Naive thymus-derived CD4-positive, alpha-beta T cell (primary cell): ENCODE measurements at regions not wholly inside any gene's neighbourhood (a gene's known extent, or its start where the extent isn't known, plus 50 kb on each side); places are given as distances from the start of the nearest gene placed in this dataset.

ENCODE experiments used
- ATAC-seq: fragments of 150-1000 bp; cut with Tn5 transposase; 2 replicates; pipeline ENCODE4 v1.10.0; 2021; ENCODE audit warnings: mild to moderate bottlenecking, moderate library complexity
- CTCF ChIA-PET: fragments of 350-600 bp; sonication (Branson Sonifier 250); formaldehyde crosslinking; loops from one replicate; lab custom pipeline; 2021; ENCODE audit warnings: antibody characterized with exemption; lab: Charles Lee
- POLR2A ChIA-PET: fragments of 350-600 bp; sonication (Branson Sonifier 250); formaldehyde crosslinking; loops from one replicate; lab custom pipeline; 2021; ENCODE audit warnings: antibody characterized with exemption, inconsistent platforms; lab: Charles Lee
- DNase-seq, 9 donors: peaks; one replicate each; pipeline versions ENCODE4 v3.0.0 to v3.0.0-alpha.2; 2020 to 2022; ENCODE audit warnings: mixed read lengths in 1 of 9
- H3K27ac ChIP-seq: one replicate; pipeline ENCODE4 v1.7.0; 2013; ENCODE audit warnings: mild to moderate bottlenecking, low read depth, low read length, moderate library complexity
- H3K27me3 ChIP-seq, 2 donors: one replicate each; pipeline ENCODE4 v1.7.0; 2013; ENCODE audit warnings: low read length in 2 of 2, mild to moderate bottlenecking in 2 of 2, moderate library complexity in 2 of 2; ENCODE audit not compliant: control insufficient read depth in 2 of 2, insufficient read depth in 2 of 2
- H3K36me3 ChIP-seq, 3 experiments: 1 replicate in 2 of 3; 2 replicates in 1 of 3; pipeline ENCODE4 v1.7.0; 2013; ENCODE audit warnings: low read length in 3 of 3, mild to moderate bottlenecking in 3 of 3, moderate library complexity in 1 of 3; ENCODE audit not compliant: insufficient read depth in 3 of 3, control insufficient read depth in 2 of 3
- H3K4me1 ChIP-seq, 2 donors: one replicate each; pipeline ENCODE4 v1.7.0; 2013; ENCODE audit warnings: low read length in 2 of 2, mild to moderate bottlenecking in 2 of 2, moderate library complexity in 1 of 2; ENCODE audit not compliant: control insufficient read depth in 2 of 2, insufficient read depth in 2 of 2
- H3K4me3 ChIP-seq: 2 replicates; pipeline ENCODE4 v1.7.0; 2013; ENCODE audit warnings: mild to moderate bottlenecking, low read length
- H3K9me3 ChIP-seq, 3 experiments: 1 replicate in 2 of 3; 2 replicates in 1 of 3; pipeline ENCODE4 v1.7.0; 2013; ENCODE audit warnings: low read length in 3 of 3; ENCODE audit not compliant: control insufficient read depth in 2 of 3
- H3K27ac Mint-ChIP-seq, 9 donors: one replicate each; pipeline ENCODE4 v1.8.0; 2020 to 2022; ENCODE audit warnings: mixed read lengths in 9 of 9, mild to moderate bottlenecking in 8 of 9, moderate library complexity in 5 of 9, inconsistent platforms in 2 of 9
- H3K27me3 Mint-ChIP-seq, 5 donors: one replicate each; pipeline ENCODE4 v1.8.0; 2021 to 2022; ENCODE audit warnings: mixed read lengths in 5 of 5, mild to moderate bottlenecking in 1 of 5
- H3K36me3 Mint-ChIP-seq, 5 donors: one replicate each; pipeline ENCODE4 v1.8.0; 2020 to 2022; ENCODE audit warnings: mixed read lengths in 5 of 5, mild to moderate bottlenecking in 3 of 5, inconsistent platforms in 1 of 5
- H3K4me1 Mint-ChIP-seq, 7 donors: one replicate each; pipeline ENCODE4 v1.8.0; 2020 to 2022; ENCODE audit warnings: mixed read lengths in 7 of 7, mild to moderate bottlenecking in 3 of 7, inconsistent platforms in 1 of 7
- H3K4me3 Mint-ChIP-seq, 10 donors: one replicate each; pipeline ENCODE4 v1.8.0; 2020 to 2022; ENCODE audit warnings: mild to moderate bottlenecking in 10 of 10, mixed read lengths in 10 of 10, moderate library complexity in 6 of 10, inconsistent platforms in 2 of 10
- H3K9me3 Mint-ChIP-seq, 11 donors: one replicate each; pipeline ENCODE4 v1.8.0; 2020 to 2022; ENCODE audit warnings: mixed read lengths in 11 of 11, mild to moderate bottlenecking in 4 of 11, inconsistent platforms in 1 of 11, moderate library complexity in 1 of 11
- intact Hi-C, 2 donors: fragments of 100-400 bp; cut with micrococcal nuclease; formaldehyde crosslinking; loops; one replicate each; pipeline ENCODE4 v1.15.1; 2023

- no peaks in the 10 kb centered on the region for H3K4me1 Mint-ChIP-seq
- no peaks in the 10 kb centered on the region for H3K36me3 ChIP-seq
- H3K27me3 ChIP-seq: no peaks in the 10 kb centered on the region
- DNase-seq (no peak), ATAC-seq (no peak)
- no peak overlapping the region for H3K27ac ChIP-seq
- H3K4me1 ChIP-seq: no peaks in the 10 kb centered on the region
- peaks cover 0 to 11% (median 0%) of the 10 kb centered on the region in 11 donors for H3K9me3 Mint-ChIP-seq
- peaks cover 0 to 3% (median 0%) of the 10 kb centered on the region in 5 donors for H3K27me3 Mint-ChIP-seq
- POLR2A ChIA-PET: no interaction called here
- H3K36me3 Mint-ChIP-seq: no peaks in the 10 kb centered on the region
- no peak overlapping the region for H3K4me3 ChIP-seq
- no peaks in the 10 kb centered on the region for H3K9me3 ChIP-seq
- H3K27ac Mint-ChIP-seq: no peak overlapping the region
- H3K4me3 Mint-ChIP-seq: no peak overlapping the region
- CTCF ChIA-PET: no interaction called here
- intact Hi-C loops: no loop called here
These were observed 103.2 kb upstream of the DTNA start for GRCh38 chr18:34606851-34607250.

- H3K27ac ChIP-seq: no peak overlapping the region
- CTCF ChIA-PET: no interaction called here
- peaks cover 0 to 11% (median 0%) of the 10 kb centered on the region in 11 donors for H3K9me3 Mint-ChIP-seq
- no peaks in the 10 kb centered on the region for H3K4me1 Mint-ChIP-seq
- no peak overlapping the region for H3K4me3 Mint-ChIP-seq
- no peak overlapping the region for H3K27ac Mint-ChIP-seq
- no peaks in the 10 kb centered on the region for H3K36me3 Mint-ChIP-seq
- H3K4me3 ChIP-seq: no peak overlapping the region
- H3K27me3 ChIP-seq: no peaks in the 10 kb centered on the region
- intact Hi-C loops: no loop called here
- no peak for ATAC-seq
- no peak for DNase-seq
- no peaks in the 10 kb centered on the region for H3K4me1 ChIP-seq
- POLR2A ChIA-PET: no interaction called here
- no peaks in the 10 kb centered on the region for H3K36me3 ChIP-seq
- H3K9me3 ChIP-seq: no peaks in the 10 kb centered on the region
- H3K27me3 Mint-ChIP-seq: peaks cover 0 to 5% (median 0%) of the 10 kb centered on the region in 5 donors
These were observed 102.0 kb upstream of the DTNA start for GRCh38 chr18:34608064-34608463.

GRCh38 chr18:34609986-34610648, 100.0 kb upstream of the DTNA start:
- ChIA-PET POLR2A (no interaction called here), CTCF (no interaction called here)
- DNase-seq (no peak), ATAC-seq (no peak)
- Histone ChIP-seq H3K27ac (no peak overlapping the region), H3K27me3 (no peaks in the 10 kb centered on the region), H3K36me3 (no peaks in the 10 kb centered on the region), H3K9me3 (no peaks in the 10 kb centered on the region), H3K4me3 (no peak overlapping the region), H3K4me1 (no peaks in the 10 kb centered on the region)
- intact Hi-C loops: no loop called here
- Mint-ChIP-seq H3K4me3 (no peak overlapping the region), H3K9me3 (peaks cover 0 to 16% (median 4%) of the 10 kb centered on the region in 11 donors), H3K36me3 (no peaks in the 10 kb centered on the region), H3K27ac (no peak overlapping the region), H3K4me1 (no peaks in the 10 kb centered on the region), H3K27me3 (peaks cover 0 to 5% (median 0%) of the 10 kb centered on the region in 5 donors)

GRCh38 chr18:34611904-34612303, 98.2 kb upstream of the DTNA start:
- Mint-ChIP-seq H3K27ac (no peak overlapping the region), H3K9me3 (peaks cover 4 to 13% (median 7%) of the 10 kb centered on the region in 11 donors), H3K4me3 (no peak overlapping the region), H3K4me1 (no peaks in the 10 kb centered on the region), H3K27me3 (peaks cover 0 to 5% (median 0%) of the 10 kb centered on the region in 5 donors), H3K36me3 (no peaks in the 10 kb centered on the region)
- Histone ChIP-seq H3K9me3 (no peaks in the 10 kb centered on the region), H3K36me3 (no peaks in the 10 kb centered on the region), H3K27me3 (no peaks in the 10 kb centered on the region), H3K4me1 (no peaks in the 10 kb centered on the region), H3K27ac (no peak overlapping the region), H3K4me3 (no peak overlapping the region)
- ATAC-seq: no peak
- POLR2A ChIA-PET: no interaction called here
- intact Hi-C loops: no loop called here
- no peak for DNase-seq
- CTCF ChIA-PET: no interaction called here

- H3K4me1 Mint-ChIP-seq: no peaks in the 10 kb centered on the region
These were observed 89.7 kb upstream of the DTNA start for GRCh38 chr18:34620258-34620861.

GRCh38 chr18:34623557-34623956, 86.5 kb upstream of the DTNA start:
- ATAC-seq (no peak), DNase-seq (no peak)
- ChIA-PET CTCF (no interaction called here), POLR2A (no interaction called here)
- intact Hi-C loops: no loop called here
- no peak overlapping the region for H3K27ac Mint-ChIP-seq
- Histone ChIP-seq H3K9me3 (no peaks in the 10 kb centered on the region), H3K4me3 (no peak overlapping the region), H3K36me3 (no peaks in the 10 kb centered on the region), H3K27me3 (no peaks in the 10 kb centered on the region), H3K27ac (no peak overlapping the region), H3K4me1 (no peaks in the 10 kb centered on the region)
- peaks cover 0 to 20% (median 7%) of the 10 kb centered on the region in 11 donors for H3K9me3 Mint-ChIP-seq
- peaks cover 0 to 4% (median 0%) of the 10 kb centered on the region in 5 donors for H3K27me3 Mint-ChIP-seq
- no peaks in the 10 kb centered on the region for H3K4me1 Mint-ChIP-seq
- H3K4me3 Mint-ChIP-seq: no peak overlapping the region
- no peaks in the 10 kb centered on the region for H3K36me3 Mint-ChIP-seq

More at GRCh38 chr18:34620258-34620861, 89.7 kb upstream of the DTNA start:
- CTCF ChIA-PET: no interaction called here
- Mint-ChIP-seq H3K36me3 (no peaks in the 10 kb centered on the region), H3K27ac (no peak overlapping the region), H3K27me3 (peaks cover 0 to under 1% (median 0%) of the 10 kb centered on the region in 5 donors), H3K9me3 (peaks cover 4 to 22% (median 8%) of the 10 kb centered on the region in 11 donors), H3K4me3 (no peak overlapping the region)
- ATAC-seq (no peak), DNase-seq (no peak)
- Histone ChIP-seq H3K4me3 (no peak overlapping the region), H3K9me3 (no peaks in the 10 kb centered on the region), H3K27me3 (no peaks in the 10 kb centered on the region), H3K27ac (no peak overlapping the region), H3K4me1 (no peaks in the 10 kb centered on the region), H3K36me3 (no peaks in the 10 kb centered on the region)
- POLR2A ChIA-PET: no interaction called here
- intact Hi-C loops: no loop called here

GRCh38 chr18:34624551-34624950, 85.5 kb upstream of the DTNA start:
- Histone ChIP-seq H3K36me3 (no peaks in the 10 kb centered on the region), H3K4me3 (no peak overlapping the region), H3K27me3 (no peaks in the 10 kb centered on the region), H3K9me3 (no peaks in the 10 kb centered on the region), H3K4me1 (no peaks in the 10 kb centered on the region), H3K27ac (no peak overlapping the region)
- no peak overlapping the region for H3K4me3 Mint-ChIP-seq
- no peak for DNase-seq
- ChIA-PET POLR2A (no interaction called here), CTCF (no interaction called here)
- no peak overlapping the region for H3K27ac Mint-ChIP-seq
- no peak for ATAC-seq
- peaks cover 0 to 4% (median under 1%) of the 10 kb centered on the region in 5 donors for H3K27me3 Mint-ChIP-seq
- H3K9me3 Mint-ChIP-seq: peaks cover 0 to 10% (median 4%) of the 10 kb centered on the region in 11 donors
- H3K4me1 Mint-ChIP-seq: no peaks in the 10 kb centered on the region
- intact Hi-C loops: no loop called here
- H3K36me3 Mint-ChIP-seq: no peaks in the 10 kb centered on the region
